AG10803 (cell line): ENCODE measurements at regions not wholly inside any gene's neighbourhood (a gene's known extent, or its start where the extent isn't known, plus 50 kb on each side); places are given as distances from the start of the nearest gene placed in this dataset.

Experiments
- DNase-seq: peaks from one replicate; pipeline ENCODE4 v3.0.0; 2010; ENCODE audit warnings: low read depth
- H3K4me3 ChIP-seq: 2 replicates; pipeline ENCODE4 v1.5.1; 2011; ENCODE audit warnings: mild to moderate bottlenecking, low read length, control low read depth
- TF ChIP-seq, protein P1 (sequence below): conservative IDR thresholded peaks from 2 replicates; pipeline ENCODE4 v1.5.1; 2011; ENCODE audit warnings: mild to moderate bottlenecking, low read length, control low read depth, inconsistent platforms

DNA sequence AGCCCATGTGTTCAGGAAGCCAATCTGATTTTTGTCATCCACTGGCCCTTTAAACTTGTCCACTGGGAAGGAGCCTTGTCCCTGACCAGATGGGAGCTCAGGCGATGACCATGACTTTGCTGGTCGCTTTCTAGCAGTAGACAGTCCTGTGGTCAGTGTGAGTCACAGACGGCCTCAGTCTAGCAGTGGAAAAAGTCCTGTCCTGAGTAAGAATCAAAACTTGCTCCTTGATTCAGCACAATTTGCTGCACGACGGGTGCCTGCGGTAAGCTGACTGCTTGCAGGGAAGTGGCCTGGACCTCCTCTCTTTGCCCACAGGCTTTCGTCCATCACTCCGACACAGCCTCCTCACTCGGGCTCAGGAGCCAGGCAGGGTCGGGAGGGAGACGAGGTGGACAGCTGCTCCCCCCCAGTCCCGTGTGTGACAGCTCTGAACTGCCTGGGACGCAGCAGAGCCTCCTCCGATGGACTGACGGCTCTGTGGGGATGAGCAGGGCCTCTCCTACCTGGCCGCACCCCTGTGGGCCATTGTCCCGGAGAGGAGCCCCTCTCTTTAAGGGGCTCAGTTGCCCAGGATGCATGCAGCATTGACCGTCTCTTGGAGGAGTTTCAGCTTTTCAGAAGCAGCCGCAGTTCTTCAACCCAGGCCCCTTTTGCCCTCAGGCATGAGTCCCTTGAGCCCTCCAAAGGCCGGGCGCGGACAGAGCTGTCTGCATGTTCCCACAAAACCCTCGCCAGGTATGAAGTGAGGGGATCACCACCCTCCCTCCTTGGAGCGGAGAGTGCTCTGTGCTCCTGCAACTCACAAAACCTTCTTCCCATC is 209.2 kb downstream of the ANKRD60 start:
- TF ChIP-seq, protein P1, sequence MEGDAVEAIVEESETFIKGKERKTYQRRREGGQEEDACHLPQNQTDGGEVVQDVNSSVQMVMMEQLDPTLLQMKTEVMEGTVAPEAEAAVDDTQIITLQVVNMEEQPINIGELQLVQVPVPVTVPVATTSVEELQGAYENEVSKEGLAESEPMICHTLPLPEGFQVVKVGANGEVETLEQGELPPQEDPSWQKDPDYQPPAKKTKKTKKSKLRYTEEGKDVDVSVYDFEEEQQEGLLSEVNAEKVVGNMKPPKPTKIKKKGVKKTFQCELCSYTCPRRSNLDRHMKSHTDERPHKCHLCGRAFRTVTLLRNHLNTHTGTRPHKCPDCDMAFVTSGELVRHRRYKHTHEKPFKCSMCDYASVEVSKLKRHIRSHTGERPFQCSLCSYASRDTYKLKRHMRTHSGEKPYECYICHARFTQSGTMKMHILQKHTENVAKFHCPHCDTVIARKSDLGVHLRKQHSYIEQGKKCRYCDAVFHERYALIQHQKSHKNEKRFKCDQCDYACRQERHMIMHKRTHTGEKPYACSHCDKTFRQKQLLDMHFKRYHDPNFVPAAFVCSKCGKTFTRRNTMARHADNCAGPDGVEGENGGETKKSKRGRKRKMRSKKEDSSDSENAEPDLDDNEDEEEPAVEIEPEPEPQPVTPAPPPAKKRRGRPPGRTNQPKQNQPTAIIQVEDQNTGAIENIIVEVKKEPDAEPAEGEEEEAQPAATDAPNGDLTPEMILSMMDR = no peak
- peak; percentile 75 for DNase-seq
- no peak overlapping the region for H3K4me3 ChIP-seq

GRCh38 chr20:58018590-58018989 is 209.9 kb downstream of the ANKRD60 start:
- no peak overlapping the region for H3K4me3 ChIP-seq
- no peak for DNase-seq
- TF ChIP-seq, protein P1 = no peak

DNA sequence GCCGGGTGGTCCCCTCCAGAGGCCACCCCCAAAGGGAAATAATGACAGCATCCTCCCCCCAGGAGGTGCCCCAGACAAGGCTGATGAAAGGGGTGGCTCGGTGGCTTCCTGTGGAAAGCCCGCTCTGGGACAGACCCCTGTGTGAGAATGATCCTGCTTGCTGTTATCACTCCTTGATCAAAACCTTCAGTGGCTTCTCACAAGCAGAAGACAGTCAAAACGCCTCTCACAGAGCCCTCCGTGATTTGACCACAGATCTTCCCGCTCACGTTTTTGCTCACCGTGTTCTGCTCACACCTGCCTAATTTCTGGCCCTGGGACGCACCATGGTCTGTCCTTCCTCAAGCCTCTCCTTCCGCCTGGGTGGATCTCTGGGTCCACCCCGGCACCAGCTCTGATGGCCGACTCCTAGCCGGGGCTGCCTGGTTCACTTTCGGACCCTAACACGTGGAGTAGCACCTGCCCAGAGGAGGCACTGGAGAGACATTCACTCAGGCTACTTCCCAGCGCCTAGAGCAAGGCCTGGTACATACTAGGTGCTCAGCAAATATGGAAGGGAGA is 210.4 kb downstream of the ANKRD60 start:
- no peak overlapping the region for H3K4me3 ChIP-seq
- DNase-seq = no peak
- TF ChIP-seq, protein P1 = no peak

DNA sequence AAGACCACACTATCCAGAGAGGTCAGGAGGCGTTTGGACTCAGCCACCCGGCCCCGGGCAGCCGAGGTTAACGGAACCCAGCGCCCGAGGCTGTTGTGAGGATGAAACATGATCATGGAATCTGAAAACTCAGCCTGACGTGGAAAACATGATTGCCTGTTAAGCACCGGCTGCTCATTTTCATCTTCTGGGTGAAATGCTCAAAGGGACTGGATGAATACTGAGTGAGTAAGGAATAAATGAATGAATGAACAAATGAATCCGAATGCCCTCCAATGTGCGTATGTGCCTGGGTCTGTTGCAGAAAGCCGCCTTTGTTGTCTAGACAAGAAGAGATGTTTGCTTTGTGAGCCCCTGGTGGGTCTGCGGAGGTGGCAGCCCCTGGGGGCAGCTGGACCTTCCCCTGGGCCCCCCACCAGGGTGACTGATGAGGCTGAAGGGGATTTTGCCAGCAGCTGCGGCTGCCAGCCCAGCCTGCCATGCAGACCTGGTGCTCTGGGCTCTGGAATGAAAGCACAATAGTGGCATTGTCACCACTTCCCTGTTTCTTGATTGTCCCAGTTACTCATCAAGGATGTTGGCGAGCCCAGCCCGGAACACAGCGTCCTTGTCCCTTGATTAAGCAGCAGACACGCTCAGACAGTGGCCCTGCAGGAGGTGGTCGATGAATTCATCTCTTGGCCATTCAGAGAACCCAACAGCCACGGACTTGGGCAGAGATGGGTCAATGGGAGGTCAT is 211.1 kb downstream of the ANKRD60 start:
- no peak overlapping the region for H3K4me3 ChIP-seq
- TF ChIP-seq, protein P1 = no peak
- DNase-seq = peak; percentile 74

- TF ChIP-seq, protein P1 = no peak
- no peak overlapping the region for H3K4me3 ChIP-seq
- no peak for DNase-seq
Measured at GRCh38 chr20:58016779-58017178, 211.7 kb downstream of the ANKRD60 start.

DNA sequence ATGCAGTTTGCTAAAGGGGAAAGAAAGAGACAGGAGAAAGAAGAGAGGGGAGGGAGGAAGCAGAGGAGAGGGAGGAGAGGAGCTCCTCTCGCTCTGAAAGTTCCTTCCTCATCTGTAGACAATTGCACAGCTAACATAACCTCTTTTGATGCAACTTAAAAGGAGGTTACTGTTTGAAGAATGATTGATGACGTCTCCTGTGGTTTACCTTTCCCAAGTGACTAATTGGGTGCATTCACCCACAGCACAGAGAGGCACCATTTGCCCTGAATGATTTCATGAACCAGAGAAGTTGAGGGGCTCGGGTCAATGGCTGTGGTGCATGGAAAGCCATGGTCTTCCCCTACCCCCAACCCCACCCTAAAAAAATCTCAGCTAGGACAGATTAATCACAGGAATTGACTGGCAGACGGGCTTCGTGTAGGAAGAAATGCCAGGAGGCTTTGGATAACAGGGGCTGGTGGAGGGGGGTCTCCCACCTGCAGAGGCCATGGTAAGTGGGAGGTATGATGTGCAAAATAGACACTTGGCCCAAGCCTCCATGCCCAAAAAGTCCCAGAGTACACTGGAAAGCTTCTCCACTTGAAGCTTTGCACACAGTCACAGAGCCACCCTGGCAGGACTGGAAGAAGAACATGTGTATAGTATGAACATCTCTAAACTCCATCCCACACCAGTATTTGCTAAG is 213.7 kb downstream of the ANKRD60 start:
- DNase-seq = no peak
- TF ChIP-seq, protein P1 = no peak
- no peak overlapping the region for H3K4me3 ChIP-seq
